Activated naive CD4-positive, alpha-beta T cell treated with anti-CD3 and anti-CD28 coated beads, Interleukin-2, amount 10 ng/mL, durations not matched to agents 7 days and 5 days (primary cell): ENCODE measurements at regions not wholly inside any gene's neighbourhood (a gene's known extent, or its start where the extent isn't known, plus 50 kb on each side); places are given as distances from the start of the nearest gene placed in this dataset.

Experiments used
- CTCF ChIA-PET: fragments of 350-600 bp; sonication (Branson Sonifier 250); formaldehyde crosslinking; loops from one replicate; lab custom pipeline; 2021; ENCODE audit warnings: antibody characterized with exemption; lab: Charles Lee
- DNase-seq: peaks from one replicate; pipeline ENCODE4 v3.0.0-alpha.2; 2020
- H3K27ac Mint-ChIP-seq: one replicate; pipeline ENCODE4 v1.8.0; 2021; ENCODE audit warnings: mild to moderate bottlenecking, moderate library complexity, mixed read lengths
- H3K27me3 Mint-ChIP-seq: one replicate; pipeline ENCODE4 v1.8.0; 2021; ENCODE audit warnings: mild to moderate bottlenecking, mixed read lengths
- H3K36me3 Mint-ChIP-seq: one replicate; pipeline ENCODE4 v1.8.0; 2021; ENCODE audit warnings: mixed read lengths
- H3K4me1 Mint-ChIP-seq: one replicate; pipeline ENCODE4 v1.8.0; 2021; ENCODE audit warnings: mixed read lengths
- H3K4me3 Mint-ChIP-seq: one replicate; pipeline ENCODE4 v1.8.0; 2021; ENCODE audit warnings: mild to moderate bottlenecking, moderate library complexity, mixed read lengths
- H3K9me3 Mint-ChIP-seq: one replicate; pipeline ENCODE4 v1.8.0; 2021; ENCODE audit warnings: mixed read lengths

- CTCF ChIA-PET, result interaction anchor here (0.7 to 3.3 kb wide), 5 partner anchors 10 to 404 kb away, joined by 3 to 16 read pairs (median 4); no protein-coding TSS in a partner anchor
- H3K9me3 Mint-ChIP-seq, result no peaks in the 10 kb centered on the region
- H3K4me3 Mint-ChIP-seq, result no peak overlapping the region
- DNase-seq, result no peak
- peaks cover 38% of the 10 kb centered on the region for H3K27me3 Mint-ChIP-seq
- H3K27ac Mint-ChIP-seq, result no peak overlapping the region
- H3K4me1 Mint-ChIP-seq, result no peaks in the 10 kb centered on the region
- H3K36me3 Mint-ChIP-seq, result no peaks in the 10 kb centered on the region
These were observed 53.3 kb upstream of the NFASC start for GRCh38 chr1:204817341-204817740.

DNA sequence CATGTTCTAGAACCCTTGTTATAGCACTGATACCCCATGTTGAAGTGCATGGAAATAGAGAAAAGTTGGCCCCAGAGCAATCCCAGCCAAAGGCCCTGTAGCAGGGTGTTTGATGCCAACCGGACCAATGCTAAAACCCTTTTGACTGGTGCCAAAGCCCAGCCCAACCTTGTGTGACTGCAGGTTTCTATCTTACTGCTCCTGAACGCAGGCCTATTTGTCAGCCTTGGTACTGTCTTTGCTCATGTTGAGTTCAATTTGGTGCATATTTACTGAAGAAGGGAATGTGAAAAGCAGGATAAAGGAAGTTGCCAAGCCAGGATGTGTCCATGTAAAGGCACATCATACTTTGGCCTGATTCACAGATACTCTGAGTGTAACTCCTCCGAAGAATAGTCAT, 51.7 kb upstream of the NFASC start:
- Mint-ChIP-seq H3K9me3 (no peaks in the 10 kb centered on the region), H3K36me3 (no peaks in the 10 kb centered on the region), H3K4me1 (no peaks in the 10 kb centered on the region), H3K27ac (no peak overlapping the region), H3K4me3 (no peak overlapping the region), H3K27me3 (peaks cover 32% of the 10 kb centered on the region)
- CTCF ChIA-PET, result interaction anchor here (0.5 to 2.5 kb wide), 4 partner anchors 10 to 73 kb away, joined by 3 to 14 read pairs (median 4); no protein-coding TSS in a partner anchor
- no peak for DNase-seq

- Mint-ChIP-seq H3K4me3 (no peak overlapping the region), H3K27ac (no peak overlapping the region), H3K4me1 (no peaks in the 10 kb centered on the region), H3K36me3 (no peaks in the 10 kb centered on the region), H3K27me3 (peaks cover 33% of the 10 kb centered on the region), H3K9me3 (no peaks in the 10 kb centered on the region)
- CTCF ChIA-PET, result interaction anchor here (0.5 to 2.5 kb wide), 5 partner anchors 12 to 666 kb away, joined by 3 to 14 read pairs (median 4); no protein-coding TSS in a partner anchor
- DNase-seq, result no peak
These were observed 51.2 kb upstream of the NFASC start for GRCh38 chr1:204819495-204819894.
